GM21723 (cell line): ENCODE measurements at regions not wholly inside any gene's neighbourhood (a gene's known extent, or its start where the extent isn't known, plus 50 kb on each side); places are given as distances from the start of the nearest gene placed in this dataset.

Experiments
- ATAC-seq: cut with Tn5 transposase; IDR thresholded peaks from one replicate; pipeline ENCODE4 v1.9.1; 2021; ENCODE audit warnings: mild to moderate bottlenecking, moderate library complexity; ENCODE audit not compliant: unreplicated experiment

GRCh38 chr4:46684041-46684440 is 225.0 kb downstream of the COX7B2 start:
- no peak for ATAC-seq

- ATAC-seq: no peak
These were observed 232.7 kb downstream of the COX7B2 start for GRCh38 chr4:46676364-46676763.

DNA sequence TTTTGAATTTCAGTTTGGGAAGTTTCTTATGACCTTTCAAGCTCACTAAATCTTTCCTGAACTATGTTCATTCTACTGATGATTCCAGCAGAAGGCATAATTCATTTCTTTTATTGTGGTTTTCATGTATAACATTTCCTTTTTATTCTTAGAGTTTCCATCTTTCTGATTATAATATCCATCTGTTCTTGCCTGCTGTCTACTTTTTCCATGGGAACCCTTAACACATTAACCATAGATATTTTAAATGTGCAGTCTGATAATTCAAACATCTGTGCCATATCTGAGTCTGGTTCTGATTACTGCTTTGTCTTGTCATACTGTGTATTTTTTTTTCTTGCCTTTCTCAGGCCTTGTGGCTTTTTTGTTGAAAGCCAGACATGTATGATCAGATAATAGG is 234.7 kb downstream of the COX7B2 start:
- ATAC-seq: no peak

DNA sequence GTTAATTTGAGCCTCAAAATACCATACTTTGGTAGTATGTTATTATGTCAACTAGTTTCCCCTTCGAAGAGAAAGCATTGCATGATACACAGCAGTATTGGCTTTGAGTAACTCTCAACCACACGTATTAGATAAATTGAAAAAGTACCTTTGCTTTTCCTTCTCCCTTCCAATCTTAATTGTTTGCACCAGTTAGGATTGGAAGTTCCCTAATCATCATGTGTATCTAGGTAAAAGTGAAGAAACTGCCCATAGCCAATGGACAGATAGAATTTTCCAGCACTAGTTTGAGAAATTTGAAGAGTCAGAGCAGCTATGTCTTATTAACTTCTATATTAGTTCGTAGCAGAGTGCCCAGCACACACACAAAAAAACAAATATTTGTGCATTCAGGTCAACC is 241.3 kb downstream of the COX7B2 start:
- ATAC-seq: no peak

DNA sequence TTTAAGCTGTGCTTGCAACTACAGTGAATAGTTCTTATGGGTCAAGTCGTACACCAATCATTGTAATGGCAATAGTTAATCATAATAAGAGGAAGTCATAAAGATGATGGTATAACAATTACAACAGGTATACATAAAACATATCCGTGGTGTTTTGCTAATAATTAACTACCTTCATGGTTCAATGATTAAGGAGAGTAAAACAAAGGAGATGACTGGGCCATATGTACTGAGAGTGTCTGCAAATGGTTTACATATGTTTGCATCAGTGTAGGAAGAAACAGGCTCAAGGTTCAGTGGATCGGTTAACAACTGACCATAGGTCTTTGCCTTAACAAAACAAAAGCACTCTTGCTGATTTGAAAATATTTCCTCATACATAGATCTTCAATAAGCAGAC is 253.0 kb downstream of the COX7B2 start:
- no peak for ATAC-seq

- ATAC-seq: no peak
These were observed 255.2 kb downstream of the COX7B2 start for GRCh38 chr4:46653842-46654241.

- no peak for ATAC-seq
These were observed 259.5 kb upstream of the GABRA2 start for GRCh38 chr4:46649390-46649789.

GRCh38 chr4:46648088-46648744 is 258.3 kb upstream of the GABRA2 start:
- ATAC-seq: peak; percentile 67

DNA sequence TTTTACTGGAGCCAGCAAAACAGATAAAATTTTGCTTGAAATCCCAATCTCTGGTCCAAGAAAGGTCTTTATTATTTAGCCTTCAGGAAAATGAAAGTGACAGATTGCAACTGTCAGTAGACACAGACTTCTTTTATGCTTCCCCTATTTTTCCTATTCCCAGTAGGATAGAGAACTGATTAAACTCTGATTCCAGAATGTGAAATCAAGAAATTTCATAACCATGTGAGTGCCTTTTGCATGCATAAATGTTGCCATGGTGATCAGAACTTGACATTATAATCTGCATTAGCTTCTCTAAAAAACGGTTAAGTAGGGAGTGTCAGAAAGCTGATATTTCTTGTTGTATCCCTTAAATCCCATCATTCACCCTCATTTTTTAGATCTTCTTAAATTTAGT is 255.2 kb upstream of the GABRA2 start:
- no peak for ATAC-seq
